Stimulated activated effector memory CD8-positive, alpha-beta T cell treated with anti-CD3 and anti-CD28 coated beads, Interleukin-12 subunit alpha, Interleukin-12 subunit beta, amount 100 ng/mL, for 72 hours (primary cell): ENCODE measurements at regions not wholly inside any gene's neighbourhood (a gene's known extent, or its start where the extent isn't known, plus 50 kb on each side); places are given as distances from the start of the nearest gene placed in this dataset.

ENCODE experiments used
- ATAC-seq: fragments of 150-1000 bp; cut with Tn5 transposase; 2 replicates; pipeline ENCODE4 v1.10.0; 2021
- DNase-seq, 2 donors: peaks; one replicate each; pipeline ENCODE4 v3.0.0; 2021 to 2022; ENCODE audit warnings: low spot score in 2 of 2
- H3K27ac Mint-ChIP-seq: one replicate; pipeline ENCODE4 v1.8.0; 2022; ENCODE audit warnings: mild to moderate bottlenecking, mixed read lengths
- H3K36me3 Mint-ChIP-seq: one replicate; pipeline ENCODE4 v1.8.0; 2022; ENCODE audit warnings: mild to moderate bottlenecking, mixed read lengths
- H3K4me1 Mint-ChIP-seq: one replicate; pipeline ENCODE4 v1.8.0; 2022; ENCODE audit warnings: mixed read lengths
- H3K4me3 Mint-ChIP-seq: one replicate; pipeline ENCODE4 v1.8.0; 2022; ENCODE audit warnings: mild to moderate bottlenecking, mixed read lengths
- H3K9me3 Mint-ChIP-seq: one replicate; pipeline ENCODE4 v1.8.0; 2022; ENCODE audit warnings: mixed read lengths

DNA sequence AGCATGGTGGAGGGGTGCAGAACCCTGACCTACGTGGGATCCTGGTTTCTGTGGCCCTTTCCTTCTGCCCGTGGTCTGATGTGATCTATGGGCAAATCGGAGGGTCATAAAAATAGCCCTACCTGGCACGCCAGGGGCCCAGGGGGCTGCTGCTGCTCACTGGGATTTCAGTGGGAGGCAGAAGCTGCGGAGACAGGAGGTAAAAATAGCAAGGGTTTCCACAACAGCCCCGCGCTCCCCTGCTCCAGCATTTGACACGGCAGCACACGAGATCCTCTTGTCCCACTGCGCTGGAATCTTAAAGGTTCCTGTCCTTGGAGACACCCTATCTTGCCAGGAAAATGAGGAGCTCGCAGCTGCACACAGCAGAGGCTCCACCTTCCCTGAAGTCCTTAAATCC lies 321.2 kb downstream of the CTTN start:
- Mint-ChIP-seq H3K27ac (no peak overlapping the region), H3K36me3 (no peaks in the 10 kb centered on the region), H3K9me3 (no peaks in the 10 kb centered on the region), H3K4me1 (no peaks in the 10 kb centered on the region), H3K4me3 (no peak overlapping the region)
- ATAC-seq (no peak), DNase-seq (no peak)

DNA sequence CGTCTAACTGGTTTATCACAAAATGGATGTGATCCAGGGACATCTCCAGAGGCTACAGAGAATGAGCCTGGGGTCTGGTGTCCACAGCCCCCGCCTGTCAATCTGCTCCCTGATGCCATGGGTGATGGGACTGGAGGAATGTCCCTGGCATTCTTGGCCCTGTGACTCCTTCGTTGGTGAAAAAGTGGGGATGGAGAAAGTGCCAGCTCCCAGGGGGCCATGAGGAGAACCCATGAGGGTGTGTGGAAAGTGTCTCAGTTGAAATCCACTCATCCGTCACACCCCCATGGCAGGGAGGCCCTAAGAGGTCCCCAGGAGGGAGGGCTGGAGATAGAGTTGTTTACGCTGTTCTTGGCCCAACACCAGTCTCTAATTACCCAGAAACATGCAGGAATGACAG lies 322.0 kb downstream of the CTTN start:
- ATAC-seq (no peak), DNase-seq (no peak)
- H3K4me1 Mint-ChIP-seq = no peaks in the 10 kb centered on the region
- H3K4me3 Mint-ChIP-seq = no peak overlapping the region
- no peaks in the 10 kb centered on the region for H3K9me3 Mint-ChIP-seq
- no peaks in the 10 kb centered on the region for H3K36me3 Mint-ChIP-seq
- no peak overlapping the region for H3K27ac Mint-ChIP-seq

DNA sequence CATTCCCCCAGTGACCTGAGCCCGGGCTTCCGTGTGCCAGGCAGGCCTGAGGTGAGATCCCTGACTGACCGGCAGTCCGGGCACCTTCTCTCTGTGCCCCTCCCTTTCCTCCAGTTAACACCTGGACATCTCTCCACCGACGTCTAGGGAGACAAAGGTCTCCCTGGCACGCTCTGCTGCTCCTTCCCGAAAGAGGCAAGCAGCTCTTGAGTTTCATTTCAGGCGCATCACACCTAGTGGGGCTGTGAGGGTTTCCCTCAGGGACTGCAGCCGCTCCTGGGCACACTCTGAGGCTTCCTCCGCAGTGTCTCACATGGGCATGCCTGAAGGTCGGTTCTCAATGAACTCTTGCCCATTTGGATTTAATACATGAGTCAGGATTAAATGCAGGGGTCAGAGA lies 322.7 kb downstream of the CTTN start:
- no peak for DNase-seq
- H3K27ac Mint-ChIP-seq = no peak overlapping the region

DNA sequence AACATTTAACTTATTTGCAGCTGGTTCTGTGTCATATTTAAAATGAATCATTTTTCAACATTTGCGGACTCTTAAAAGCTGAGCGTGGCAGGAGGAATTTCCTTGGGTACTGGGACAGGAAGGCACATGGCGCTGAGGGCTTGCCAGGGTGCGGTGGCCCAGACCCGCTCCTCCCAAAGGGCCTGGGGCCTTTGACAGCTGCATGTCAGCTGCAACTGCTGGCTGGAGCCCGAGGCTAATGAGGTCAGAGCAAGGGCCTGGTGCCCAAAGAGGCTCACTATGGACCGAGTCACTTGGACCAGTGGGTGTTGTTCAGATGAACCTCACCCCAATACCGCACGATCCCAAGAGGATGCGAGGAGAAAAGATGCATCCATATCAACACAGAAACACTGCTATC lies 326.9 kb downstream of the CTTN start:
- Mint-ChIP-seq H3K9me3 (no peaks in the 10 kb centered on the region), H3K36me3 (no peaks in the 10 kb centered on the region), H3K4me1 (no peaks in the 10 kb centered on the region), H3K4me3 (no peak overlapping the region), H3K27ac (no peak overlapping the region)
- no peak for ATAC-seq
- no peak for DNase-seq

More for the DNA sequence above, 322.7 kb downstream of the CTTN start:
- Mint-ChIP-seq H3K4me3 (no peak overlapping the region), H3K36me3 (no peaks in the 10 kb centered on the region), H3K4me1 (no peaks in the 10 kb centered on the region), H3K9me3 (no peaks in the 10 kb centered on the region)
- no peak for ATAC-seq

DNA sequence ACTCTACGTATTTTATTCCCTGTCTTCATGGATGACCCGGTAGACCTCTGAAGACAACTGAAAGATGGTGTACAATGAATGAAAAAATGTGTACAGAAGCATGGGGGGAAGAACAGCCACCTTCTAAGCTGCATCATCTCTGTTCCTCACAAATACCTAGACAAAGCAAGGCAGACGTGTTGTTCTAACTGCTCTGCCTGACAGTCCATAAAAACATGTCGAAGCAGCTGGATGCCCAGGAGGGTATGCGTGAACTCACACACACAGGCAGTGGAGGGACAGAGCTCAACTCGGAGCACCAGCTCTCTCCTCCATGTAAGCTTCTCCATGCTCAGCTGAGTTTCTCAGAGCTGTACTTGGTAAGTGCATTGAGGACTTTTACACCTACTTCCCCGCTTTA lies 327.4 kb downstream of the CTTN start:
- no peak for DNase-seq
- no peaks in the 10 kb centered on the region for H3K9me3 Mint-ChIP-seq
- no peak overlapping the region for H3K4me3 Mint-ChIP-seq
- ATAC-seq = no peak
- no peak overlapping the region for H3K27ac Mint-ChIP-seq
- H3K36me3 Mint-ChIP-seq = no peaks in the 10 kb centered on the region
- no peaks in the 10 kb centered on the region for H3K4me1 Mint-ChIP-seq

DNA sequence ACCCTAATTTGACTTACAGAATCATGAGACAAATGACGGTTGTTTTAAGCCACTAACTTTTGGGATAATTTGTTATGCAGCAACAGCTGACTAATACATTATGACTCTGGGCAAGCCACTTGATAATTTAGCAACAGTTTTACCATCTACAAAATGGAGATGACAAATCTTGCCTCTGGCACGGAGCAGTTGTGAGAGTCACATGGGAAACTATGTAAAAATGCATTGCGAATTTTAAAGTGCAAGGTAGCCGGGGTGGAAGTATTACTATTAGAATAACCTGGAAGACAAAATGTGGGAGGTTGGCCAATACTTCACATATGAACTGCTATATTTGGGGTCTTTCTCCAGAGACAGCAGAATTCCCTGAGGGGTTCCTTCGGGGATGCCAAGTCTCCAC lies 328.7 kb downstream of the CTTN start:
- DNase-seq = no peak
- H3K36me3 Mint-ChIP-seq = no peaks in the 10 kb centered on the region
- no peaks in the 10 kb centered on the region for H3K4me1 Mint-ChIP-seq

DNA sequence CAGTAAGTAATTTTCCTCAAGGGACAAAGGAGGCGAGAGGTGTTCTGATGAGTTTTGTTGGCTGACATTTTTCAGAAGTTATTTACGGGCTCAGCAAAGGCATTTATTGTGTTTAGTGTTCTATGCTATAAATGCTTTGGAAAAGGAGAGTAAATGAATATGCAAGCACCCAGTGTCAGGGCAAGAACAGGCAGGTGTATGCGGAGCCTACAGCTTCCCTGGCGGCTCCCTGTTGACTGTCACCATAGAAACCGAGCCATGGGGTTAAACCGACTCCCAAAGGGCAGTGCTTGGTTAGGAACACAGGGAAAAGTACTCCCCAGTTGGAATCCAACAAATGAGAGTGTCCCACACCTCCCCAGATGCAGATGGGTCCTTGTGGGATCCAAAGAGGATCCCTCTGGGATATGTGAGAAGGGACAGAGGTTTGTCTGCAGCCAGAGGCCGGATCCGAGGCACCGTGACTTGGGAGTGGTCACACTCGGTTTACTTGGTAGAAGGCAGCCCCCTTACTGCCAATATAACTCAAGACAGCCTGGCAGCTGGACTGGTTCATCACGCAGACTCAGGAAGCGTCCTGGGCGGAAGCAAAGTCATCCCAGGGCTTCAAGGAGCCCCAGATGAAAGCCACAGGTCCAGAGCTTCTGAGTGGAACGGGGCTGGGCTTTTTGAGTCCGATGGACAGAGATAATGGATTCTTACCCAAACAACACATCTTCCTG lies 329.7 kb downstream of the CTTN start:
- Mint-ChIP-seq H3K4me1 (no peaks in the 10 kb centered on the region), H3K4me3 (no peak overlapping the region), H3K9me3 (no peaks in the 10 kb centered on the region), H3K27ac (no peak overlapping the region), H3K36me3 (no peaks in the 10 kb centered on the region)
- ATAC-seq = no peak
- no peak for DNase-seq

More for the DNA sequence above, 328.7 kb downstream of the CTTN start:
- H3K9me3 Mint-ChIP-seq = no peaks in the 10 kb centered on the region
- no peak overlapping the region for H3K27ac Mint-ChIP-seq
- no peak overlapping the region for H3K4me3 Mint-ChIP-seq
- no peak for ATAC-seq

DNA sequence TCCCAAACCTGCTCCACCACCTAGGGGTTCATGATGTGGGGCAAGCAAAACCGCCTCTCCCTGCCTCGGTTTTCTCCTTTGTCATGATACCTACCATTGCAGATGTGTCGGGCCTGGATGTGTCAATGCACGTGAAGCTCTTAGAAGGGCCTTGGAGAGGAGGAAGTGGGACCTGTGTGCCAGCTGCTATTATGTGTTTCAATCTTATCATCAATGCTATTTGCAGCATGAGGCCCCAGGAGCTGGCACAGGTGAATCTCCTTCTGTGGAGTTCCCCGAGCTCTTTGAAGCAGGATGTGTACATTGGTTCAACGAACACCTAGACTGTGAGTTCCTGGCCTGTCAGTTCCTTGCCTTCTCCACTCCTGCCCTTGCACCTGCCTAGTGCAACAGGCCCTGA lies 331.6 kb downstream of the CTTN start:
- H3K9me3 Mint-ChIP-seq = no peaks in the 10 kb centered on the region
- H3K27ac Mint-ChIP-seq = no peak overlapping the region
- ATAC-seq (no peak), DNase-seq (no peak)
- no peaks in the 10 kb centered on the region for H3K4me1 Mint-ChIP-seq
- H3K36me3 Mint-ChIP-seq = no peaks in the 10 kb centered on the region
- H3K4me3 Mint-ChIP-seq = no peak overlapping the region

DNA sequence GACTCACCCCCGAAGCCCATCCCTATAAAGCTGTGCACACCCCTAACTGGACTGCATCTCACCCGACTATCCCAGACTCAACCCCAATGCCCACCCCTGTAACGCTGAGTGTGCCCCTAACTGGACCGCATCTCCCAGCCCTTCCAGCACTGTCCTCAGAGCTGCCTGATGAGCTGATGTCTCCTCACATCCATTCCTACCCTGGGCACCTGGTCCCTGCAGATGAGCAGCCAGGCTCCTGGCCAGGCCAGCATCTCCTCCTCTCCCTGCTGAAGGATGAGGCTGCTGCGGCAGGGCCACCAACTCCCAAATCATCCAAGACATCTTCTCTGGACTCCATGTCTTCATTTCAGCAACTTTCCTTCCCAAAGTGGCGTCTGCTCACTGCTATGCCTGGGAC lies 332.1 kb downstream of the CTTN start:
- no peaks in the 10 kb centered on the region for H3K4me1 Mint-ChIP-seq
- ATAC-seq = no peak
- H3K36me3 Mint-ChIP-seq = no peaks in the 10 kb centered on the region

DNA sequence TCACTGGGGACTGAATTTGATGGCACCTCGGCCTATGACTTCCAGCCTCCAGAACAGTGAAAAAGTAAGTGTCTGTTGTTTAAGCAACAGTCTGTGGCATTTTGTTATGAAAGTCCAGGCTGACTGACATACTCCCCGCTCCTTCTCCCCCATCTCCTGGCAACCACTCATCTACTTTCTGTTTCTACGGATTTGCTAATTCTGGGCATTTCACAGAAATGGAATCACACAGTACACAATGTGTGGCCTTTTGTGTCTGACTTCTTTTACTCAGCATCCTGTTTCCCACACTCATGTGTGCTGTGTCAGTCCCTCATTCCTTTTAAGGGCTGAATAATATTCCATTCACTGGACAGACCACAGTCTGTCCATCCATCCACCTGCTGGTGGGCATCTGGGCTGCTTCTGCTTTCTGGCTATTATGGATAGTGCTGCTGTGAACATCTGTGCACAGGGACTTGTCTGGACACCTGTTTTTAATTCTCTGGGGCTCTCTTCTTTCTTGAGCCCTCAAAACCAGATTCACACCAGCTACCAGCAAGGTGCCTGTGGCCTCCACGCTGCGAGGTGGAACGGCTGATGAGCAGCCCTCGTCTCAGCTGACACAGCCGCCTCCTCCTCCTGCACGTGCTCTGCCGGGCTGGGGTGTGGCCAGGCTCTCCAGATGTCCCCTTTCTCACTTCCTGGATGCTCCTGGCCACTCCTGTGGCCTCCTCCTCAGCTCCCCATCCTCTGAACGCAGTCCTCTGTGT lies 333.1 kb downstream of the CTTN start:
- Mint-ChIP-seq H3K4me3 (no peak overlapping the region), H3K27ac (no peak overlapping the region), H3K36me3 (no peaks in the 10 kb centered on the region), H3K9me3 (no peaks in the 10 kb centered on the region), H3K4me1 (no peaks in the 10 kb centered on the region)
- DNase-seq (no peak), ATAC-seq (no peak)

More for the DNA sequence above, 332.1 kb downstream of the CTTN start:
- H3K27ac Mint-ChIP-seq = no peak overlapping the region
- H3K9me3 Mint-ChIP-seq = no peaks in the 10 kb centered on the region
- no peak overlapping the region for H3K4me3 Mint-ChIP-seq
- DNase-seq = no peak

DNA sequence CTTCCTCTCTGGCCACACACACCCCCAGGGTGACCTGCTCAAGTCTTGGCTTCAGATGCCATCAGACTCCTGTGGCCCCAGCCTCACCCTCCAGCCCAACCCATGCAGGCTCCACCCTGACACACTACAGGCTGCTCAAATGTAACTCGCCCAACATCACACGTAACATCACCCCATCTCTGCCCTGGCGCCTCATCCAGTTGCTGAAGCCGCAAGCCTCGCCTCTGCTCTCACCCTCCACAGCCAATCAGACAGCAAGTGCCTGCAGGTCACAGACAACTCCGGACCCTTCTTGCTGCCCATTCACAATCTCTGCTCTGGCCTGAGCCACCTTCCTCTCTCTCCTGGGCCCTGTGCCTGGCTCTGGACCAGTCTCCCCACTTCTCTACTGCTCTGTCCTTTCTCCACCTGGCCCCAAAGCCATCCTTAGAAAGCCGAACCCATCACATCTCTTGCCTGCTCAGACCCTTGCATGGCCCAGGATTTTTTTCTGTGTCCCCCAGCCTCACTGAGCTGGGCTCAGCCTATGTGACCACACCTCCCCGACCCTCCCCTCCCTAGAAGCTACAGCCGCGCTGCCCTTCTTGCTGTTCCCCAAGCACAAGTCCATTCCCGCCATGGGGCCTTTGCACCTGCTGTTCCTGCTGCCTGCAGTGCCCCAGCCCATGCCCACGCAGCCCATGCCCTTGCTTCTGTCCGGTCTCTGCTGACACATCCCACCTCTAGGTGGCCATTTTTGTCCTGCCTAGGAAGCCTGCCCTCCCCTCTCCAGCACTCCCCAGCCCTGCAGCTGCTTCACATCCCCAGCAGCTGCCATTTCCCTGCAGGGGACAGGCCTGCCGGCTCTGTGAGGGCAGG lies 333.9 kb downstream of the CTTN start:
- Mint-ChIP-seq H3K27ac (no peak overlapping the region), H3K9me3 (no peaks in the 10 kb centered on the region), H3K4me1 (no peaks in the 10 kb centered on the region), H3K36me3 (no peaks in the 10 kb centered on the region), H3K4me3 (no peak overlapping the region)
- no peak for DNase-seq
- no peak for ATAC-seq

DNA sequence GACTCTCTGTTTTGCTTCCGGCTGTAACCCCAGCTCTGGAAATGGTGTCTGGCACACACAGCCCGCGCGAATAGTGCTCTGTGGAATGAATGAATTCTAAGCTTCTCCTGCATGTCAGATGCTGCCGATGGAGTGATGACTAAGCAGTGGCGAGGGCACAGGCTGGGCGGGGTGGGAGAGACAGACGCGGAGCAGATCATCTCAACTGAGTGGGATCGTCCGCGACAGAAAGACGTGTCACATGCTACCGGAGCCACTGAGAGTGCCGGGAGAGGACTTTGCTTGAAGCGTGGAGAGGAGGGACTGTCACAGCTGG lies 334.5 kb downstream of the CTTN start:
- no peak for DNase-seq
- Mint-ChIP-seq H3K36me3 (no peaks in the 10 kb centered on the region), H3K9me3 (no peaks in the 10 kb centered on the region), H3K27ac (no peak overlapping the region), H3K4me1 (no peaks in the 10 kb centered on the region), H3K4me3 (no peak overlapping the region)
- no peak for ATAC-seq

DNA sequence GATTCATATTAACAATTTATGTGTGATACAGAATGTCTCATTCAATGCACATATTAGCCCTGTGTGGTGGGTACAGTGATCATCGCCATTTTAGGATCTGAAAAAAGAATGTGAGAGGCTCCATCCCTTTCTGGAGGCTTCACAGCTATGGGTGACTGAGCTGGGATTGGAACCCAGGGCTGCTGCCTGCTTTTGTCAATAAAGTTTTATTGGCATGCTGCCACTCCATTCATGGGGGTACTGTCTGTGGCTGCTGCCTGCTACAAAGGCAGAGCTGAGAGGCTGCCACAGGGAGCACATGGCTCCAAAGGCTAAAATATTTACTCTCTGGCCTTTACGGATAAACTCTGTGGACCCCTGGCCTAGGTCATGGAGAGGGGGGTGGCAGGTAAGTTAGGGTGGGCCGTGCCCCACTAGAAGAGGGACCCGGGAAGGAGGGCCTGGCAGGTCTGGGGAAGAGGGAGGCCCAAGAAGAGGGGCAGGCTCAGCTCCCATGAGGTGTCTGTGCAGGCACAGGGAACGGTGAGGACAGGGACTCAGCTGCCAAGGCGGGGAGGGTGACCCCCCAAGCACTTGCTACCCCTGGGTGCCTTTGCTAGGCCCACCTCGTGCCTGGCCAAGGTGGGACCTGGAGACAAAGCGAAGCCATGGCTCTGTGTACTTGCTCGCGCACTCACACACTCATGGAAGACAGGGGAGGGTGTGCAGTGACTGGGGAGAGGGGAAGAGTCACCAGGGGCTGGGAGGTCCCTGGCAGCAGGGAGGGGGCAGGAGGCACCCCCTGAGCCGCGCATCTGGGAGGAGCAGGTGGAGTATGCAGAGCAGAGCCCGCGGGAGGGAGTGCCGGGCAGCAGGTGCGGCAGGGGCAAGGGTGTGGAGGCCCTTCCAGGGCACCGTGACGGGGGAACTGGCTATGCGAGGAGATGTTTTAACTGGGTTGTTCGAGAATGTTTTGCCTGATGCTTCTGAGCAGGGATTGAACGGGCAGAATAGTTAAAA lies 335.3 kb downstream of the CTTN start:
- Mint-ChIP-seq H3K4me3 (no peak overlapping the region), H3K36me3 (no peaks in the 10 kb centered on the region), H3K27ac (no peak overlapping the region), H3K9me3 (no peaks in the 10 kb centered on the region), H3K4me1 (no peaks in the 10 kb centered on the region)
- ATAC-seq (no peak), DNase-seq (no peak)

DNA sequence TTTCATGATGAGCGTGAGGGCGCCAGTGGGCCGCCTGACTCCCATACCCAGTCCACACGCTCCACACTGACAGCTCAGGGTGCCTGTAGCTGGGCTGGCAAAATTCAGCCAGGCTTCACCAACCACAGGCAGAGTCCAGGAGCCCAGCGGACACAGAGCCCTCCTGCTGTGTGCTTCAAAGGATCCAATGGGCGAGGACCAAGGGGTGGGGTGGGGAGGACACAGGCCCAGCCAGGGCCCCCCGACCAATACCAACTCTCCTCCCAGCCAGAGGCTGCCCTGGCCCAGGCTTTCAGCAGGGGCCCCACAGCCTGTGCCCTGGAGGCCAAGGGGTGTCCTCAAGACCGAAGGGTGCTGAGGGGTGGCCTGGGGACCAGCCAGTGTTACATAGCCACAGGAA lies 336.1 kb downstream of the CTTN start:
- DNase-seq = no peak
- H3K36me3 Mint-ChIP-seq = no peaks in the 10 kb centered on the region
- H3K4me1 Mint-ChIP-seq = no peaks in the 10 kb centered on the region
- no peak for ATAC-seq
- no peak overlapping the region for H3K4me3 Mint-ChIP-seq
- H3K27ac Mint-ChIP-seq = no peak overlapping the region
- no peaks in the 10 kb centered on the region for H3K9me3 Mint-ChIP-seq

DNA sequence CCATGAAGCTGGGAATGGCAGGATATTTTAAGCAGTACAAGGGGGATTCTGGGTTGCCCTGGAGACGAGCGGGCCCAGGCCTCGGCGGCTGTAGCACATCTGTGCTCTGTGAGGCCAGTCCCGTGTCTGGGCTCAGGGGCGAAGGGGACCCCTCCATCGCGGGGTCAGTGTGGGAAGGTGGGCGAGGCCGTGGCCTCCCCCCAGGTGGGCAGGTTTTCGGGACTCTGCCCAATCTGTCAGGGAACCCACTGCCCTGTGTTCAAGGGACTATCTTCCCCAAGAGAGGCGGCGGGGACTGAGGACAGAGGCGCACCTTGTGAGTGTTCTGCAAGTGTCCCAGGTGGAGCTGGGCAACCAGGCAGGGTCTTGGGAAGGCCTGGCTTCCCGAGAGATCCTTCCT lies 336.6 kb downstream of the CTTN start:
- H3K27ac Mint-ChIP-seq = no peak overlapping the region
- H3K4me1 Mint-ChIP-seq = no peaks in the 10 kb centered on the region
- H3K4me3 Mint-ChIP-seq = no peak overlapping the region
- ATAC-seq = no peak
- no peak for DNase-seq
- no peaks in the 10 kb centered on the region for H3K9me3 Mint-ChIP-seq
- H3K36me3 Mint-ChIP-seq = no peaks in the 10 kb centered on the region
